ENCODE measurements at regions not wholly inside any gene's neighbourhood (a gene's known extent, or its start where the extent isn't known, plus 50 kb on each side); places are given as distances from the start of the nearest gene placed in this dataset.

DNA sequence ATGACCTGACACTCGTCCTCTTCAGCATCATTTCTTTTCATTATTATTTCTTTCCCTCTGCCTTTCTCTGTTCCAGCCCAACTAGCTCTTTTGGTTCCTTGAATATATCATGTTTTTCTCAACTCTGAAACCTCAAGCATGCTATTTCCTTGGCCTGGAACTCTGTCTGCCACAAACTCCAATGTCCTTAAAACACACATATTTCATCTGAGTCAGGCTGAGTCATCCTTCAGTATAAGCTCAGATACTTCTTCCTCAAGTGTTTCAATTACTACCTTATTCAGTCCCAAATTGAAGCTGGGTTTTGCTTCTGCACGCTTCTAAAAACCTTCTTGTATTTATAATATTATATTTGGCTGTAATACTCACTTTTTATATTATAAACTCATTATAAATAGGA is 424.2 kb downstream of the PDGFC start:
- intact Hi-C loops (cut with DNase I): no loop called here
- Histone ChIP-seq H3K36me3 (no peaks in the 10 kb centered on the region), H3K9me3 (no peaks in the 10 kb centered on the region), H3K27ac (no peak overlapping the region), H3K4me1 (no peaks in the 10 kb centered on the region), H3K27me3 (no peaks in the 10 kb centered on the region), H3K4me3 (no peak overlapping the region)
- no peak for DNase-seq (ENCODE audit: extremely low spot score in 2 of 2)
- TF ChIP-seq POLR2AphosphoS5 (IDR thresholded peaks at IDR 0.05; ENCODE audit: insufficient read depth in 1 of 2, low read depth in 1 of 2): peak in 1 of 2 donors; percentile 24
- TF ChIP-seq, protein P1, sequence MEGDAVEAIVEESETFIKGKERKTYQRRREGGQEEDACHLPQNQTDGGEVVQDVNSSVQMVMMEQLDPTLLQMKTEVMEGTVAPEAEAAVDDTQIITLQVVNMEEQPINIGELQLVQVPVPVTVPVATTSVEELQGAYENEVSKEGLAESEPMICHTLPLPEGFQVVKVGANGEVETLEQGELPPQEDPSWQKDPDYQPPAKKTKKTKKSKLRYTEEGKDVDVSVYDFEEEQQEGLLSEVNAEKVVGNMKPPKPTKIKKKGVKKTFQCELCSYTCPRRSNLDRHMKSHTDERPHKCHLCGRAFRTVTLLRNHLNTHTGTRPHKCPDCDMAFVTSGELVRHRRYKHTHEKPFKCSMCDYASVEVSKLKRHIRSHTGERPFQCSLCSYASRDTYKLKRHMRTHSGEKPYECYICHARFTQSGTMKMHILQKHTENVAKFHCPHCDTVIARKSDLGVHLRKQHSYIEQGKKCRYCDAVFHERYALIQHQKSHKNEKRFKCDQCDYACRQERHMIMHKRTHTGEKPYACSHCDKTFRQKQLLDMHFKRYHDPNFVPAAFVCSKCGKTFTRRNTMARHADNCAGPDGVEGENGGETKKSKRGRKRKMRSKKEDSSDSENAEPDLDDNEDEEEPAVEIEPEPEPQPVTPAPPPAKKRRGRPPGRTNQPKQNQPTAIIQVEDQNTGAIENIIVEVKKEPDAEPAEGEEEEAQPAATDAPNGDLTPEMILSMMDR (IDR thresholded peaks at IDR 0.05): no peak

DNA sequence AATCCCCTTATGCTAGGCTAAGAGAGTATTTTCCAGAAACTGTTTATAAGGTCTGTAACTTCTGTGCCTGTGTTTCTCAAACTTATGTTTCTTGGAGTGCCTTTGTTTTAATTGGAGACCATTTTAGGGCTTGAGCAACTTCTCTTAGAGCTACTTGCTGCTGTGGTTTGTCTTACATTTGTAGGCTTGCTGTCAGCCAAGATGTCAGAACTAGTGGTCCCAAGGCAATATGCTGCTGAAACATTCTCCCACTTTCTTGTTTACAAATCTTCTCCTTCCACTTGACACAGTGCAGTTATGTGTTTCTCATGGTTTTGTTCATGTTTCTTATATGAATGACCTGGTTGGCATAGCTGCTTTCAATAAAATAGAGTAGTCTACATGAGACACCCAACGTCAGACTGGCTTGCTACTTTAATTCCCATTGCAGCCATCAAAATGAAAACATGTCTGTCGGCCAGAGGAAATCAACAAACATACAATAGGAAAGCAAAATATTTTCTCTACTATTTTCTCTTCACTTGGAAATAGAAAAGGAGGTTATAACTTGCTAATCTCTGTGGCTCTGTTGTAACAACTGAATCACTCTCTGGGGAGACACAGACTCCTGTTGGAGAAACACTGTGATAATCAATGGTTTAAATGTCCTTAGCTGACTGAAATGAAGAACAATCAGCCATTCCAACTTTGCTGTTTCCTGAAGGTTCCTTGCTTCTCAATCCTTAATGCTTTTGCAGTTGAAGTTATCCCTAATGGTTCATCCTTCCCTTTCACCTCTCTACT is 426.4 kb downstream of the PDGFC start:
- H3K4me1 ChIP-seq: no peaks in the 10 kb centered on the region
- H3K27me3 ChIP-seq: no peaks in the 10 kb centered on the region
- no peak for DNase-seq (ENCODE audit: extremely low spot score in 2 of 2)
- intact Hi-C loops (cut with DNase I): no loop called here
- no peaks in the 10 kb centered on the region for H3K36me3 ChIP-seq
- no peak overlapping the region for H3K27ac ChIP-seq
- TF ChIP-seq POLR2A (IDR thresholded peaks at IDR 0.05): no peak
- TF ChIP-seq POLR2AphosphoS5 (IDR thresholded peaks at IDR 0.05; ENCODE audit: insufficient read depth in 1 of 2, low read depth in 1 of 2): no peak
- TF ChIP-seq, protein P1 (IDR thresholded peaks at IDR 0.05): no peak
- no peak overlapping the region for H3K4me3 ChIP-seq
- H3K9me3 ChIP-seq: no peaks in the 10 kb centered on the region

DNA sequence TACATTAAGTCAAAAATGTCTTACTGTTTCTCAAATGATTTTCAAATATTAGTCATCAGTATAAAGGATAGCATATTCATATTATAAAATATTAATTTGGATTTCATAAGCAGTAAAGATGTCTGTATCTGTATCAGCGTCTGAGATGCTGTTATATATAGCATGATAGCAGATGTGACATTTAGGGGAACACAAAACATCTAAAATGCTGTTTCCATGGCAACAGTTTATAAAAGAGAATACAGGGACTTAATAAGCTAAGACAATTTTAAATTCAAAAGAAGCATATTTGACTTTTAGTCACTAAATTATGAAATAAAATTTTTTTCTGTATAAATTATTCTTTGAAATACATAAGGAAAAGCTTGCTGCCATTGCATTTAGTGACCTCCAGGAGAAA is 432.2 kb downstream of the PDGFC start:
- intact Hi-C loops (cut with DNase I): no loop called here
- no peak for TF ChIP-seq POLR2A (IDR thresholded peaks at IDR 0.05)
- TF ChIP-seq POLR2AphosphoS5 (IDR thresholded peaks at IDR 0.05; ENCODE audit: insufficient read depth in 1 of 2, low read depth in 1 of 2): no peak
- TF ChIP-seq, protein P1 (IDR thresholded peaks at IDR 0.05): no peak
- no peak for DNase-seq (ENCODE audit: extremely low spot score in 2 of 2)
- Histone ChIP-seq H3K4me3 (no peak overlapping the region), H3K27ac (no peak overlapping the region), H3K9me3 (no peaks in the 10 kb centered on the region), H3K4me1 (no peaks in the 10 kb centered on the region), H3K27me3 (no peaks in the 10 kb centered on the region), H3K36me3 (no peaks in the 10 kb centered on the region)

DNA sequence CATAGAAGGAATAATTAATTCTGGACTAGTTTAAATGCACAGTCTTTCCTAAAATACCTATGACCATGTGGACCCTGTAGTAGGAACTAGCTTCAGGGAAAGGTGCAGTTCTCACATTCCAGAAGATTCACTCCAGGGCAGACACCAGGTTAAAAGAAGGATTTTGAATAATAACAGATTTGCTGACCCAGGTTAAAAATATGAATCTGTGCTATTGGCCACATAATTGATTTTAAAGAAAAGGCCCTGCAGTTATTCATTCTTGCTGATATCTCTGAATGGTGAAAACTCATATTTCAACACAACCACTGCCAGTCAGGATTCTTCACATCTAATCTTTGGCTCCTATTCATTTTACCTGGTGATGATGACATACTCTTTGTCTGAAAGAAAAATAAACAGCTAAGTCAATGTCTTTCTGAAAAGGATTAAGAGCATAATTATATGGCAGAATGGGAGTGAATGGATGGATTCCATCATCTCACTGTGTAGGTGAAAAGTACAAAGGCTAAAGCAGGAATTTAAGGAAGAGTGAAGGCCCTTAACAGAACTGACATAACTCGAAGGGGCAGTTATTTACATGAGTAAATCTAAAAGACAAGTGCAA is 432.8 kb downstream of the PDGFC start:
- Histone ChIP-seq H3K36me3 (no peaks in the 10 kb centered on the region), H3K4me1 (no peaks in the 10 kb centered on the region), H3K27me3 (no peaks in the 10 kb centered on the region), H3K9me3 (no peaks in the 10 kb centered on the region), H3K27ac (no peak overlapping the region), H3K4me3 (no peak overlapping the region)
- DNase-seq (ENCODE audit: extremely low spot score in 2 of 2): no peak
- intact Hi-C loops (cut with DNase I): no loop called here
- TF ChIP-seq, protein P1 (IDR thresholded peaks at IDR 0.05): no peak
- TF ChIP-seq POLR2A (IDR thresholded peaks at IDR 0.05) (no peak), POLR2AphosphoS5 (IDR thresholded peaks at IDR 0.05; ENCODE audit: insufficient read depth in 1 of 2, low read depth in 1 of 2) (no peak)

DNA sequence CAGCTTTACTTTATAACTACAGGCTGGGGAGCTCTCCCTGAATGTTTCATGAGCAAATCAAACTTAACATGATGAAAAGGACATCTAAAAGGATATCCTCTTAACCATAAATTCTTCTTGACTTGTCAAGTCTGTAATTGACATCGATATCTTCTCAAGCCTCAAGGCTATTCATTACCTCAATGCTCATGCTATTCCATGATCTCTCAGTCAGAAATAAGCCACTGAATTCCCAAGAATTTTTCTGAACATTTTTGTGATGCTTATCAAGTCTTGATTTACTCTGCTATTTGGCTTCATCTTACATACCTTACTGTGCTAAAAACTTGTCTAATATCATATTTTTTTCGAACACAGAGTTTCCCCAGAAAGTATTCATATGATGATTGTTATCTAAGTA is 433.4 kb downstream of the PDGFC start:
- no peaks in the 10 kb centered on the region for H3K27me3 ChIP-seq
- intact Hi-C loops (cut with DNase I): no loop called here
- no peaks in the 10 kb centered on the region for H3K9me3 ChIP-seq
- no peaks in the 10 kb centered on the region for H3K4me1 ChIP-seq
- H3K36me3 ChIP-seq: no peaks in the 10 kb centered on the region
- H3K27ac ChIP-seq: no peak overlapping the region
- H3K4me3 ChIP-seq: no peak overlapping the region
- DNase-seq (ENCODE audit: extremely low spot score in 2 of 2): no peak
- TF ChIP-seq, protein P1 (IDR thresholded peaks at IDR 0.05): no peak
- TF ChIP-seq POLR2AphosphoS5 (IDR thresholded peaks at IDR 0.05; ENCODE audit: insufficient read depth in 1 of 2, low read depth in 1 of 2): no peak
- no peak for TF ChIP-seq POLR2A (IDR thresholded peaks at IDR 0.05)
